ENCODE measurements at regions not wholly inside any gene's neighbourhood (a gene's known extent, or its start where the extent isn't known, plus 50 kb on each side); places are given as distances from the start of the nearest gene placed in this dataset.
"Not testable (repeated sequence)": the region's sequence is repeated elsewhere in the genome, so short reads cannot be mapped to it uniquely, and the experiment has no call there.

GRCh38 chrX:45524805-45525204 lies 324.1 kb upstream of the DIPK2B start:
- no peak for DNase-seq (ENCODE audit: low read depth in 3 of 3, low spot score in 2 of 3)

- no peak for DNase-seq (ENCODE audit: low read depth in 3 of 3, low spot score in 2 of 3)
Measured at GRCh38 chrX:45524296-45524695, 323.6 kb upstream of the DIPK2B start.

DNA sequence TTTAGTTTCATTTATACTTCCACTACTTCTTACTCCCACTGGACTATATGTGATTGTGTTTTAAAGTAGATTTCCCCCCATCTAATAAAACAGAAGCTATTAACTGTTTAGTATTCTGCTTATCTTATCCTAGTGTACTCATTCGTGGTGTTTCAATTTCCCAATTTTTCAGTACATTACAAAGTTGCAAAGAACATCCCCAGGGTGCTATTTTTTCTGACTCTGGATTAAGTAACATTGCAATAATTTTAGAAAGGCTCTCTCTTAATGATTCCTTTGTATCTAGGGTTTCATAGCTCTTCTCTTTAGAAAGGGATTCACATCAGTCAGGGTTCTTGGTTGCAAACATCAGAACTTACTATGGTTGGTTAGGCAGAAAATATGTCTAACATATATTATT lies 317.9 kb upstream of the DIPK2B start:
- no peak for DNase-seq (ENCODE audit: low read depth in 3 of 3, low spot score in 2 of 3)

DNA sequence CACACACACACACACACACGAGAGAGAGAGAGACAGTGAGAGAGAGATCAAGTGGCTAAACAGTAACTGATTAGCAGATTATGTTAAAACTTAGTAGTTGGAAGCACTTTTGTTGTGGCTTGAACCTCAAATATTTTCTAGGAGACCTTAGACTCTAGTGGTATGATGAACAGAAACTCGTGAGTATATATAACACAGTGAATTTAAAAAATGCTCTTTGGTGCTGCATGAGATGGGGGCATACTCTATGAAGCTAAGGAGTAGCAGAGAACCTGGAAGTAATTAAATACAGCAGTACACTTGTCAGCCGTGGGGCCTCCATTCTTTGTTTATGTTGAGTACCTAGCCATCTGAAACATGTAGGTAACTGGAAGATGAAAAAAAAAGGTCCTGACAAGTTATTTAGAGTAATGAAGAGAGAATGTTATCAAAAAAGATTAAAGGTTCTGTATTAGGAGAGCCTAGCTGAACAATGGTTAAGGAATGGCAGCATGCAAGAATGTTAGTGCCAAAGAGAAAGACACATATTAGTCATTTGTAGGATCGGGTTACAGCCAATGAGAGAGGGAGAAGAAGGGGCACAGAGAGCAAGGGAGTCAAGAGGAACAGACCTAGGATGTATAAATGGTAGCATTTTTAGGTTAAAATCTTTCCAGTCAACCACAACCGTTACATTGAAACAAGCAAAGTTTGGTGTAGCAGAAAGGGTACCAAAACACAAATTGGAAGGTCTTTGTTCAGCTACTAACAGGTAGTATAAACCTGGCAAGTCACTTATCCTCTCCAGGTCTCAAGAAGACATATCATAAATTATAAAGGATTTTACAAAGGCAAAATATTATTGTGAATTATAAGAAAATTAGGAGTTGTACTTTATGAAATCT lies 316.7 kb upstream of the DIPK2B start:
- DNase-seq (ENCODE audit: low read depth in 3 of 3, low spot score in 2 of 3): no peak

- no peak for DNase-seq (ENCODE audit: low read depth in 3 of 3, low spot score in 2 of 3)
Measured at GRCh38 chrX:45515262-45516215, 314.9 kb upstream of the DIPK2B start.

DNA sequence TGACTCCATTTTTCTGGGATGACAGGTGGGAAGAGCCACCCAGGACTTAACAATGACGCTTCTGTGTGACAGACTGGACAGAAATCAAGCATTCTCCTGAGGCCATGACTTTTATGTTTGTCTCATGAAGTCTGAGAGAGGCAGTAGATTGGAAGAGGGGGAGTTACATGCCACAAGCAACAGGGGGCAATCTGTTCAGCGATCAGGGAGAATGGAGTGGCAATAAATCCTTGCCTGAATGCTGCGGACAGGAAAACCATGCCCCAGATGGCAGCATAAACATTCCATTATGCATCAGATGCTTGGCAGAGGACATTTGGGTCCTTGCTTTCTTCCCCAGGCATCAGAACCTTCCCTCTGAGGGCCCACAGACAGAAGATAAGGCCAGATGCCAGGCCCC lies 312.4 kb upstream of the DIPK2B start:
- no peak for DNase-seq (ENCODE audit: low read depth in 3 of 3, low spot score in 2 of 3)

GRCh38 chrX:45508454-45508853 lies 307.8 kb upstream of the DIPK2B start:
- no peak for DNase-seq (ENCODE audit: low read depth in 3 of 3, low spot score in 2 of 3)

DNA sequence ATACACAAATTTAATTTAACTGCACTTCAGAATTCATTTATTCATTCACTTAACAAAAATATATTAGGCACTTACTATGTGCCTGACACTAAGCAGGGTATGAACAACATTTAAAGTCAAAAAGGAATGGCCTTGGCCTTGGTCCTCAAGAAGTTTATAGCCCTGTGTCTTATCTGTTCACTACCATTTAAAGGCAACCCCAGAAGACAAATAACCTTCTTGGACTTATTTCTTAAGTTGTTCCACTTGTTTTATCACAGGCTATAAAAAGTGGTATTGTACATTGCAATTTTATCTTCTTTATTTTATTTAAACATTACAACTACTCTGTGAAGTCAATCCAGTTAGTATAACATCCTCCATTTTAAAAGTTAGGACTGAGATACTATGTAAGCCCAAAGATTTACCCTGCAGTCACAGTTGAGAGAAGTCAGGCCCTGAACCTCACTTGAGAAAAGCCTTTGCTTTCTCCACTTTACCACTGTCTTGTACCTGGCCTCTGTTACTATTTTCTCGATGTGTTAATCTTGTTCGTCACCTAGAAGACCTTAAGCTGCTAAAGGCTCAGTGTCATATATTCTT lies 305.6 kb upstream of the DIPK2B start:
- DNase-seq (ENCODE audit: low read depth in 3 of 3, low spot score in 2 of 3): no peak

GRCh38 chrX:45505214-45505613 lies 304.5 kb upstream of the DIPK2B start:
- no peak for DNase-seq (ENCODE audit: low read depth in 3 of 3, low spot score in 2 of 3)

GRCh38 chrX:45503787-45504362 lies 303.2 kb upstream of the DIPK2B start:
- not testable (repeated sequence) for DNase-seq (ENCODE audit: low read depth in 3 of 3, low spot score in 2 of 3)

DNA sequence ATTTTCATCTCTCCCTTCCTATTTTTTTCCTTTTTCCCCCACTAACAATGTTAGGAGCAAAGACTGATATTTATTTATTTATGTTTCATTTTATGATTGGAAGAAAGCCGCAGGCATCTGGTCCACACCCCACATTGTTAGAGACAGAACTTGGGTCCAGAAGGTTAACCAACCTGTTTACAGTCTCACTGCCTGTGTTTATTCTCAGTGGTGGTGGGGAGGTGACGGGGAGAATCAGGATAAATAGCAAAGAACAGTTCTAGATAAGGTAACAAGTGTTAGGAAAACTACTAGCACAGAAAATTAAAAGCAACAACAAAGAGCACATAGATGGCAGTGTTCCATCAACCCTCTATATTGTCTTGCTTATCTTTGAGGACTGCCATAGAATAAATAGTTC lies 301.7 kb upstream of the DIPK2B start:
- no peak for DNase-seq (ENCODE audit: low read depth in 3 of 3, low spot score in 2 of 3)

- no peak for DNase-seq (ENCODE audit: low read depth in 3 of 3, low spot score in 2 of 3)
Measured at GRCh38 chrX:45497290-45497689, 296.6 kb upstream of the DIPK2B start.

GRCh38 chrX:45485719-45486118 lies 285.0 kb upstream of the DIPK2B start:
- DNase-seq (ENCODE audit: low read depth in 3 of 3, low spot score in 2 of 3): no peak

GRCh38 chrX:45479835-45480422 lies 279.3 kb upstream of the DIPK2B start:
- DNase-seq (ENCODE audit: low read depth in 3 of 3, low spot score in 2 of 3): no peak

GRCh38 chrX:45479196-45479834 lies 278.6 kb upstream of the DIPK2B start:
- no peak for DNase-seq (ENCODE audit: low read depth in 3 of 3, low spot score in 2 of 3)

DNA sequence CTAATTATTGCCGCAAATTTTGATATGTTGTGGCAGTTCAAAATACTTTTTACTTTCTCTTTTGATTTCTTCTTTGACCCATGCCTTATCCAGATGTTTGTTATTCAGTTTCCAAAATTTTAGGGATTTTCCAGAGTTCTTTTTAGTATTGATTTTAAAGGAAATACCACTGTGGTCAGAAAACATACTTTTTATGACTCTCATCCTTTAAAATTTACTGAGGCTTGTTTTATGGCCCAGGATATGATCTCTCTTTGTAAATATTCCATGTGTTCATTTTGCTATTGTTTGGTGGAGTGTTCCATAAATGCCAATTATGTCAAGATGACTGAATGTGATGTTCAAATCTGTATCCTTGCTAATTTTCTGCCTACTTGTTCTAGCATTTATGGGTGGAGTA lies 272.3 kb upstream of the DIPK2B start:
- no peak for DNase-seq (ENCODE audit: low read depth in 3 of 3, low spot score in 2 of 3)

- DNase-seq (ENCODE audit: low read depth in 3 of 3, low spot score in 2 of 3): not testable (repeated sequence)
Measured at GRCh38 chrX:45467537-45467936, 266.9 kb upstream of the DIPK2B start.

DNA sequence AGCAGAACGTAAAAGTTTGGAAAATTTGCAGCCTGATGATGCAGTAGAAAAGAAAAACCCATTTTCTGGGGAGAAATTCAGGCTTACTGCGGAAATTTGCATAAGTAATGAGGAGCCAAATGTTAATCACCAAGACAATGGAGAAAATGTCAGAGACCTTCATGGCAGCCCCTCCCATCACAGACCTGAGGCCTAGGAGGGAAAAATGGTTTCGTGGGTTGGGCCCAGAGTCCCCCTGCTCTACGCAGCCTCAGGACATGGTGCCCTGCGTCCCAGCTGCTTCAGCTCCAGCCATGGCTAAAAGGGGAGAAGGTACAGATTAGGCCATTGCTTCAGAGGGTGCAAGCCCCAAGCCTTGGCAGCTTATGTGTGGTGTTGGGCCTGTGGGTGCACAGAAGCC lies 255.1 kb upstream of the DIPK2B start:
- DNase-seq (ENCODE audit: low read depth in 3 of 3, low spot score in 2 of 3): not testable (repeated sequence)

DNA sequence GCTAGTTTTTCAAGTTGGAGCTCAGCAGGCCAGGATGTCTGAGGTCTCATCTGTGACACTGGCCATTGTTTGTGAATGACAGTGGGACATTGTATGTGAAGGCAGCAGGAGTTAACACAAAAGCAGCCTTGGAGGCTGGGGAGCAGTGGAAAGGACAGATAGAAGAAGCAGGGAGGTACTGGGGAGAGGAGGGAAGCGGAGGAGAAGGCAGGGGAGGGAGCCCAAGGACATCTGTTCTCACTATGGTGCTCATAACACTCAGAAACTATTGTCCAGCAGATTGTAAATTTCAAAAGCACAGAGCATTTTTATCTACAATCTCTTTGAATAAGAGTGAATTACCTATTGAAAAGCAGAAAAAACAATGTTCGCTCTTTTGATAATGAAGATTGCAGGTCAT lies 253.6 kb upstream of the DIPK2B start:
- no peak for DNase-seq (ENCODE audit: low read depth in 3 of 3, low spot score in 2 of 3)

- no peak for DNase-seq (ENCODE audit: low read depth in 3 of 3, low spot score in 2 of 3)
Measured at GRCh38 chrX:45449982-45450381, 249.3 kb upstream of the DIPK2B start.

Measured in right renal cortex interstitium (tissue), 3 donors.